KMS-11 (cell line): ENCODE measurements at regions not wholly inside any gene's neighbourhood (a gene's known extent, or its start where the extent isn't known, plus 50 kb on each side); places are given as distances from the start of the nearest gene placed in this dataset.
"Not testable (repeated sequence)": the region's sequence is repeated elsewhere in the genome, so short reads cannot be mapped to it uniquely, and the experiment has no call there.

Source experiments
- H2AFZ ChIP-seq: fragments of 200-600 bp; sonication (generic); 2 replicates; pipeline ENCODE4 v1.6.1; 2016; ENCODE audit warnings: antibody characterized with exemption, mixed run types, low read depth
- H3K27ac ChIP-seq: fragments of 200-600 bp; sonication (generic); 2 replicates; pipeline ENCODE4 v1.6.1; 2016; ENCODE audit warnings: mild to moderate bottlenecking, mixed run types
- H3K27me3 ChIP-seq: fragments of 200-600 bp; sonication (generic); 2 replicates; pipeline ENCODE4 v1.6.1; 2017; ENCODE audit warnings: mild to moderate bottlenecking, low read depth, mixed run types, moderate library complexity; ENCODE audit not compliant: insufficient read depth
- H3K36me3 ChIP-seq: fragments of 200-600 bp; sonication (generic); 2 replicates; pipeline ENCODE4 v1.6.1; 2017; ENCODE audit warnings: mild to moderate bottlenecking, mixed run types; ENCODE audit not compliant: insufficient read depth
- H3K4me1 ChIP-seq: fragments of 200-600 bp; sonication (generic); 2 replicates; pipeline ENCODE4 v1.6.1; 2016; ENCODE audit warnings: mild to moderate bottlenecking, low read depth, mixed run types; ENCODE audit not compliant: poor library complexity, severe bottlenecking
- H3K4me2 ChIP-seq: fragments of 200-600 bp; sonication (generic); 2 replicates; pipeline ENCODE4 v1.7.0; 2016; ENCODE audit warnings: mild to moderate bottlenecking, mixed run types
- H3K4me3 ChIP-seq: fragments of 200-600 bp; sonication (generic); IDR thresholded peaks from 2 replicates; pipeline ENCODE4 v1.6.1; 2017; ENCODE audit warnings: low read depth, low read length, mixed read lengths; ENCODE audit not compliant: insufficient read depth
- H3K79me2 ChIP-seq: fragments of 200-600 bp; sonication (generic); 2 replicates; pipeline ENCODE4 v1.6.1; 2016; ENCODE audit warnings: low read depth, mixed run types; ENCODE audit not compliant: insufficient read depth
- H3K9ac ChIP-seq: fragments of 200-600 bp; sonication (generic); 2 replicates; pipeline ENCODE4 v1.6.1; 2016; ENCODE audit warnings: mild to moderate bottlenecking, mixed run types
- H4K20me1 ChIP-seq: fragments of 200-600 bp; sonication (generic); 2 replicates; pipeline ENCODE4 v1.6.1; 2016; ENCODE audit warnings: mild to moderate bottlenecking, mixed run types; ENCODE audit not compliant: insufficient read depth
- TF ChIP-seq, protein P1 (sequence below): fragments of 200-600 bp; sonication (generic); conservative IDR thresholded peaks from 2 replicates; pipeline ENCODE4 v1.6.1; 2017; ENCODE audit warnings: low read depth, mild to moderate bottlenecking, antibody characterized with exemption, low read length, moderate library complexity, mixed read lengths

DNA sequence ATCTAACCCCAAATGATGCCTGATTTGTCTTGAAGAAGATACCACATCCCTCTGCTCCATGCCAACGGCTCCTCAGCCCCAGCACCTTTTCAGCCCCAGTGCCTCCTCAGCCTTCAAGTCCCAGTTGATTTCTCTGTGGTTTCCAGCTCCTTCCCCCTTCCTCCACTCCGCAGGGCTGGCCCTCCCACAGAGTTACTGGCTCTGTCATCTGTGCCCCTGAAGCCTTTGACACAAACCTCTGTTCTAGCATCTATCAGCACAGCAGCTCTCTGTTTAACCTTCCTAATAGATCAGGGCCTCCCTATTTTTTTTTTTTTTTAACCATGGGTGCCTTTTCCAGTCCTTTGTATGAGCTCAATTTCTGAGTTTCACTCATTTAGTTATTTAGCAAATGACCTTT is 201.3 kb upstream of the CXCR4 start:
- Histone ChIP-seq H3K4me1 (no peaks in the 10 kb centered on the region), H4K20me1 (no peaks in the 10 kb centered on the region), H3K9ac (no peak overlapping the region), H3K79me2 (no peaks in the 10 kb centered on the region), H3K27me3 (peaks cover 7% of the 10 kb centered on the region; the same call in 1 of the 2 replicates), H3K27ac (no peak overlapping the region), H3K4me3 (no peak overlapping the region), H3K4me2 (no peak overlapping the region), H3K36me3 (no peaks in the 10 kb centered on the region), H2AFZ (no peak overlapping the region)
- TF ChIP-seq, protein P1, sequence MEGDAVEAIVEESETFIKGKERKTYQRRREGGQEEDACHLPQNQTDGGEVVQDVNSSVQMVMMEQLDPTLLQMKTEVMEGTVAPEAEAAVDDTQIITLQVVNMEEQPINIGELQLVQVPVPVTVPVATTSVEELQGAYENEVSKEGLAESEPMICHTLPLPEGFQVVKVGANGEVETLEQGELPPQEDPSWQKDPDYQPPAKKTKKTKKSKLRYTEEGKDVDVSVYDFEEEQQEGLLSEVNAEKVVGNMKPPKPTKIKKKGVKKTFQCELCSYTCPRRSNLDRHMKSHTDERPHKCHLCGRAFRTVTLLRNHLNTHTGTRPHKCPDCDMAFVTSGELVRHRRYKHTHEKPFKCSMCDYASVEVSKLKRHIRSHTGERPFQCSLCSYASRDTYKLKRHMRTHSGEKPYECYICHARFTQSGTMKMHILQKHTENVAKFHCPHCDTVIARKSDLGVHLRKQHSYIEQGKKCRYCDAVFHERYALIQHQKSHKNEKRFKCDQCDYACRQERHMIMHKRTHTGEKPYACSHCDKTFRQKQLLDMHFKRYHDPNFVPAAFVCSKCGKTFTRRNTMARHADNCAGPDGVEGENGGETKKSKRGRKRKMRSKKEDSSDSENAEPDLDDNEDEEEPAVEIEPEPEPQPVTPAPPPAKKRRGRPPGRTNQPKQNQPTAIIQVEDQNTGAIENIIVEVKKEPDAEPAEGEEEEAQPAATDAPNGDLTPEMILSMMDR = no peak

DNA sequence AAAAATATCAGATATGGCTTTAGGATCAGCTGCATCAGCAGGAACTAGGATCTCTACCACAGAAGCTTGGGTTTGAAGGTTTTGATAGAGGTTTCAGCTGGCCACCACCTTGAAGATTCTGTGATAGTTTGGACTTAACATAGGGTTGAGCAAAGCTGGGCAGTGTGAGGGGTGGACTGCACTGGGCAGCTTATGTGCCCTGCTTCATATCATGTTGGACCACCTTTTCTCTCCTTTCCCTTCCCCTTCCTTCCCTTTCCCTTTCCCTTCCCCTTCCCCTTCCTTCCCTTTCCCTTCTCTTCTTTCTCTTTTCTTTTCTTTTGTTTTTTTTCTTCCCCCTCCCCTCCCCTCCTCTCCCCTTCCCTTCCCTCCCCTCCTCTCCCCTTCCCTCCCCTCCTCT is 196.3 kb upstream of the CXCR4 start:
- H2AFZ ChIP-seq = no peak overlapping the region
- no peaks in the 10 kb centered on the region for H3K4me1 ChIP-seq

DNA sequence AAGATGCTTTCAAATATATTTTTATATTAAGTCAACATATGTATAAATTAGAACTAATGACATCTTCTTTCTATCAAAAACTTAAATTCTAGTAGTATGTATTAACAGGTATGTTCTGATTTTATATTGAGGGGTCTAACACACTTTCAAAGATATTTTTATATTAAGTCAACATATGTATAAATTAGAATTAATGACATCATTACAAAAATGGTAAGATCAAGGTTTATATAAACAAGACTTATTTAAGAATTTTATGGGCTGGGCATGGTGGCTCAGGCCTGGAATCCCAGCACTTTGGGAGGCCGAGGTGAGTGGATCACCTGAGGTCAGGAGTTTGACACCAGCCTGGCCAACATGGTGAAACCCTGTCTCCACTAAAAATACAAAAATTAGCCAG is 194.6 kb upstream of the CXCR4 start:
- not testable (repeated sequence) for H3K9ac ChIP-seq, H3K4me3 ChIP-seq, H4K20me1 ChIP-seq, H3K4me2 ChIP-seq, H3K4me1 ChIP-seq, H3K36me3 ChIP-seq, H2AFZ ChIP-seq, H3K27me3 ChIP-seq, H3K79me2 ChIP-seq, H3K27ac ChIP-seq

More for the DNA sequence above, 196.3 kb upstream of the CXCR4 start:
- TF ChIP-seq, protein P1 = no peak
- Histone ChIP-seq H3K4me3 (no peak overlapping the region), H4K20me1 (no peaks in the 10 kb centered on the region), H3K9ac (no peak overlapping the region), H3K36me3 (no peaks in the 10 kb centered on the region), H3K27me3 (no peaks in the 10 kb centered on the region), H3K79me2 (no peaks in the 10 kb centered on the region), H3K27ac (no peak overlapping the region), H3K4me2 (no peak overlapping the region)

DNA sequence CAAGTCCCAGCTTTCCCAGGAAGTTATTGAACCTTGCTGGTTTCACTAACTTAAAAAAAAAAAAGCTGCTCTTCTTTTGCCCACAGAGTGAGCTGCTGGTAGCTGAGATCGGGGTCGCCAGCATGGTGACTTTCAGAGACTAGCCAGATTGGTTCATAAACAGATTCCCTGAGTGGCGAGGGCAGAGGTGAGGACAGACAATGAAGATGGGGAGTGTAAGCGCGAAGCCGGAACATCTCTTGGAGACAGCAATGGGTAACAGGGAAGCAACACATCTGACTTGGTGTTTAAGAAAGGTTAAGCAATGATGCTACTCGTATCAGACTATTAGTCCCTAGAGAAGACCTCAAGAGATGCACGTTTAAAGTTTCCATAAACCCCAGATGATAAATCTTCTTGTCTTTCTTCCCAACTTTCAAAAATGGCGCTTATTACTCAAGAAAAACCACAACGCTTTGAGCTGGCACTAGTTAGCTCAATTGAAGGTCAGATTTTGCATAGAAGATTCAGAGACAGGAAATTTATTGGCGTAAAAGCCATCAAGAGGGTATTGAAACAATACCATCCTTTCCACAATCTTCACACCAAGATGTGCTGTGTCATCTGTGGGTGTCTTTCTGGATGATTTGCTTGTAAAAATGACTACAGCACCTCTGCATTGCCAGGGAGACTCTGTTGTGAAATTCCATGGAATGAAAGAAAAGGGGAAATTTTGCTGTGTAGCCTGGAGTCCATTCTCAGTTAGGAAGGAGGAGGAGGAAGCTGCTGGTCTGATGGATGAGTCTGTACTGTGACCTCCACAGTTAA is 193.1 kb upstream of the CXCR4 start:
- TF ChIP-seq, protein P1 = no peak
- no peaks in the 10 kb centered on the region for H3K36me3 ChIP-seq
- no peaks in the 10 kb centered on the region for H3K4me1 ChIP-seq
- no peak overlapping the region for H3K4me2 ChIP-seq
- no peak overlapping the region for H2AFZ ChIP-seq
- no peaks in the 10 kb centered on the region for H3K27me3 ChIP-seq
- no peak overlapping the region for H3K4me3 ChIP-seq
- H3K9ac ChIP-seq = no peak overlapping the region
- no peak overlapping the region for H3K27ac ChIP-seq
- H3K79me2 ChIP-seq = no peaks in the 10 kb centered on the region
- no peaks in the 10 kb centered on the region for H4K20me1 ChIP-seq

DNA sequence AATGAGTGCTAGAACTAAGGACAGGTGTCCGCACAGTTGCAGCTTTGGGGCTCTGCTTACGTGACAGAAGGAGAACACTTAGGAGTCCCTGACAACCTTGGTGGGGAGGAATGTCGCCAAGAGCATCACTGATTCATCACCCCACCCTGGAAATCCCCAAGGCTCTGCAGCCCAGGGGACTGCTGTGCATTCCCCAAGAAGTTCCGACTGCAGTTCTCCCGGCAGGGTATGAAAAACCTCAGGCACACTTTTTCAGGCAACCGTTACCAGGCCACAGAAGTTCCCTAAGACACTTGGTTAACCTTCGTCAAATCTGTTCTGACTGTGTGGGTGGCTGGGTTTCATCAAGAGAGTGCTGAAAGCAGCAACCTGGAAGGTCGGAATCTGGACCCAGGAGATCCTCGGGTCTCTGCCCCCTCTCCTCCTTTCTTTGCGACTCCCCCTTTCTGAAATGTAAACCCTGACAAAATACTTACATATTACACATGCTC is 192.1 kb upstream of the CXCR4 start:
- Histone ChIP-seq H3K4me3 (no peak overlapping the region), H3K4me2 (no peak overlapping the region), H3K4me1 (peaks cover 7% of the 10 kb centered on the region), H4K20me1 (no peaks in the 10 kb centered on the region), H3K27me3 (no peaks in the 10 kb centered on the region), H2AFZ (no peak overlapping the region), H3K27ac (no peak overlapping the region), H3K36me3 (no peaks in the 10 kb centered on the region), H3K9ac (no peak overlapping the region), H3K79me2 (no peaks in the 10 kb centered on the region)
- TF ChIP-seq, protein P1 = no peak
